ENCODE measurements at regions not wholly inside any gene's neighbourhood (a gene's known extent, or its start where the extent isn't known, plus 50 kb on each side); places are given as distances from the start of the nearest gene placed in this dataset.

- TF ChIP-seq RAD21 (IDR thresholded peaks at IDR 0.05 in 1 of 2, conservative IDR thresholded peaks at IDR 0.05 in 1 of 2; ENCODE audit: low read depth in 2 of 2, low read length in 2 of 2) (no peak), CTCF (IDR thresholded peaks at IDR 0.05; ENCODE audit: control extremely low read depth in 1 of 3, insufficient read depth in 1 of 3, low read depth in 1 of 3, low read length in 3 of 3) (no peak), EP300 (IDR thresholded peaks at IDR 0.05; ENCODE audit: borderline replicate concordance in 1 of 2, low read depth in 2 of 2, low read length in 2 of 2) (no peak), ATF3 (IDR thresholded peaks at IDR 0.05; ENCODE audit: insufficient read depth, low read depth, low read length) (no peak), TAF1 (IDR thresholded peaks at IDR 0.05; ENCODE audit: low read depth, low read length) (no peak), POLR2AphosphoS5 (IDR thresholded peaks at IDR 0.05; ENCODE audit: low read depth, low read length) (no peak)
These were observed 520.1 kb downstream of the INHBA start for GRCh38 chr7:41182782-41183181.
